ENCODE measurements at regions not wholly inside any gene's neighbourhood (a gene's known extent, or its start where the extent isn't known, plus 50 kb on each side); places are given as distances from the start of the nearest gene placed in this dataset.

DNA sequence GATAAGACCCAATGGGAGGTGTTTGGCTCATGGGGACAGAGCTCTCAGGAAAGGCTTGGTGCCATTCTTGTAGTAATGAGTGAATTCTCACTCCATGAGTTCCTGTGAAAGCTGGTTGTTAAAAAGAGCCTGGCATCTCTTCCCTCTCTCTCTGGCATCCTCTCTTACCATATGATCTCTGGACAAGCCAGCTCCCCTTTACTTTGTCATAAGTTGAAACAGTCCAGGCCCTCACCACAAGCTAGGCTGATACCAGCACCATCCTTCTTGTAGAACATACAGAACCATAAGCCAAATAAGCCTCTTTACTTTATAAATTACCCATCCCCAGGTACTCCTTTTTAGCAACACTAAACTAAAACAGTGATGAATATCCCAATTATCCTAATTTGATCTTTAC lies 166.9 kb upstream of the TMC3 start:
- DNase-seq (ENCODE audit: extremely low read depth, insufficient read length) = no peak
- Histone ChIP-seq H3K27me3 (replicated peaks; ENCODE audit: control insufficient read depth, insufficient read depth, low read length) (no peaks in the 10 kb centered on the region), H3K36me3 (ENCODE audit: control insufficient read depth, insufficient read depth, low read length) (no peaks in the 10 kb centered on the region), H3K4me3 (replicated peaks; ENCODE audit: low read depth, low read length) (no peak overlapping the region)
- TF ChIP-seq, protein P1, sequence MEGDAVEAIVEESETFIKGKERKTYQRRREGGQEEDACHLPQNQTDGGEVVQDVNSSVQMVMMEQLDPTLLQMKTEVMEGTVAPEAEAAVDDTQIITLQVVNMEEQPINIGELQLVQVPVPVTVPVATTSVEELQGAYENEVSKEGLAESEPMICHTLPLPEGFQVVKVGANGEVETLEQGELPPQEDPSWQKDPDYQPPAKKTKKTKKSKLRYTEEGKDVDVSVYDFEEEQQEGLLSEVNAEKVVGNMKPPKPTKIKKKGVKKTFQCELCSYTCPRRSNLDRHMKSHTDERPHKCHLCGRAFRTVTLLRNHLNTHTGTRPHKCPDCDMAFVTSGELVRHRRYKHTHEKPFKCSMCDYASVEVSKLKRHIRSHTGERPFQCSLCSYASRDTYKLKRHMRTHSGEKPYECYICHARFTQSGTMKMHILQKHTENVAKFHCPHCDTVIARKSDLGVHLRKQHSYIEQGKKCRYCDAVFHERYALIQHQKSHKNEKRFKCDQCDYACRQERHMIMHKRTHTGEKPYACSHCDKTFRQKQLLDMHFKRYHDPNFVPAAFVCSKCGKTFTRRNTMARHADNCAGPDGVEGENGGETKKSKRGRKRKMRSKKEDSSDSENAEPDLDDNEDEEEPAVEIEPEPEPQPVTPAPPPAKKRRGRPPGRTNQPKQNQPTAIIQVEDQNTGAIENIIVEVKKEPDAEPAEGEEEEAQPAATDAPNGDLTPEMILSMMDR (IDR thresholded peaks at IDR 0.05; ENCODE audit: insufficient read depth, low read length, poor library complexity, severe bottlenecking) = no peak

DNA sequence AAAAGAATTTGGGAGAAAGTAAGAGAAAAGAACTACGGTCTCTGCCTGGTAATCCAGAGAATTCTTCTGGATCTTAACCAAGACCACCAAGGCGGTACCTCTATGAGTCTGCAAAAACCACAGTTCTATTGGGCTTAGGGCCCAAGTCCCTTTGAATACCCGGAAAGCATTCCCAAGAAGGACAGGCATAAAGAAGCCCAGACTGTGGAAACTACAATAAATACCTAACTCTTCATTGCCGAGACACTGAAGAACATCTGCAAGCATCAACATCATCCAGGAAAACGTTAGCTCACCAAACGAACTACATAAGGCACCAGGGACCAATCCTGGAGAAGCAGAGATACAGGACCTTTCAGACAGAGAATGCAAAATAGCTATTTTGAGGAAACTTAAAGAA lies 162.3 kb upstream of the TMC3 start:
- no peaks in the 10 kb centered on the region for H3K27me3 ChIP-seq (replicated peaks; ENCODE audit: control insufficient read depth, insufficient read depth, low read length)
- TF ChIP-seq, protein P1 (IDR thresholded peaks at IDR 0.05; ENCODE audit: insufficient read depth, low read length, poor library complexity, severe bottlenecking) = no peak
- no peak overlapping the region for H3K4me3 ChIP-seq (replicated peaks; ENCODE audit: low read depth, low read length)
- no peak for DNase-seq (ENCODE audit: extremely low read depth, insufficient read length)
- no peaks in the 10 kb centered on the region for H3K36me3 ChIP-seq (ENCODE audit: control insufficient read depth, insufficient read depth, low read length)

DNA sequence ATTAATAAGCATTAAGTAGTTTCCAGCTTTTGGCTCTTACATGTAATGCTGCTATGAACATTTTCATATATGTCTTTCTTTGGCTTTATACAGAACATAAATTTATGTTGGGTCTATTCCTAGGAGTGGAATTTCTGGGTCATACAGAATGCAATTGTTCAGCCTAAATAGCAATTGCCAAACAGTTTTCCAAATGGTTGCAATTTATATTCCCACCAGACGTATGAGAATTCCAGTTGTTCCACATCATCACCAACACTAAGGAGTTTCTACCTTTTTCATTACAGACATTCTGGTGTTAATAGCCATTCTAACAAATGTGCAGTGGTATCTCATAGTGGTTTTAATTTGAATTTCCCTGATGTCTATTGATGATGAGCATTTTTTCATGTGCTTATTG lies 160.1 kb upstream of the TMC3 start:
- H3K4me3 ChIP-seq (replicated peaks; ENCODE audit: low read depth, low read length) = no peak overlapping the region
- TF ChIP-seq, protein P1 (IDR thresholded peaks at IDR 0.05; ENCODE audit: insufficient read depth, low read length, poor library complexity, severe bottlenecking) = no peak
- no peak for DNase-seq (ENCODE audit: extremely low read depth, insufficient read length)
- no peaks in the 10 kb centered on the region for H3K36me3 ChIP-seq (ENCODE audit: control insufficient read depth, insufficient read depth, low read length)
- H3K27me3 ChIP-seq (replicated peaks; ENCODE audit: control insufficient read depth, insufficient read depth, low read length) = no peaks in the 10 kb centered on the region; the same call in 1 of the 2 replicates

DNA sequence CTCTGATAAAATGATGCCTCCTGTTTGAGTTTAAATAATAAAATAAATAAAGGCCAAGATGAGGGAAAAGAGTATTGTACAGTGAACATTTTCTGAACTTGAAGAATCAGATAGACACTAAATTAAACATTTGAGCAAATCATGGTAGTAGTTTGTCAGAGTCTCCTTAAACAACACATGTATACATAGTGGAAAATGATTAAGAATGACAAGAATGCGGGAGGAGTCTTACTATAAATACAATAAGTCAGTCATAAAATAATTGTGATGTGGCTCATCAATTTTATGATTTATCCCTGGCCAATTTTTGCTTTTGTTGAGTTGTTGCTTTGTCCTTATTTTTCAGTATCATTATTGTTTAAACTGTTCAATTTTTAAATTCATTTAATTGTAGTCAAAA lies 158.0 kb upstream of the TMC3 start:
- no peak overlapping the region for H3K4me3 ChIP-seq (replicated peaks; ENCODE audit: low read depth, low read length)
- no peaks in the 10 kb centered on the region; the same call in 1 of the 2 replicates for H3K27me3 ChIP-seq (replicated peaks; ENCODE audit: control insufficient read depth, insufficient read depth, low read length)
- no peak for DNase-seq (ENCODE audit: extremely low read depth, insufficient read length)
- H3K36me3 ChIP-seq (ENCODE audit: control insufficient read depth, insufficient read depth, low read length) = no peaks in the 10 kb centered on the region
- TF ChIP-seq, protein P1 (IDR thresholded peaks at IDR 0.05; ENCODE audit: insufficient read depth, low read length, poor library complexity, severe bottlenecking) = no peak

DNA sequence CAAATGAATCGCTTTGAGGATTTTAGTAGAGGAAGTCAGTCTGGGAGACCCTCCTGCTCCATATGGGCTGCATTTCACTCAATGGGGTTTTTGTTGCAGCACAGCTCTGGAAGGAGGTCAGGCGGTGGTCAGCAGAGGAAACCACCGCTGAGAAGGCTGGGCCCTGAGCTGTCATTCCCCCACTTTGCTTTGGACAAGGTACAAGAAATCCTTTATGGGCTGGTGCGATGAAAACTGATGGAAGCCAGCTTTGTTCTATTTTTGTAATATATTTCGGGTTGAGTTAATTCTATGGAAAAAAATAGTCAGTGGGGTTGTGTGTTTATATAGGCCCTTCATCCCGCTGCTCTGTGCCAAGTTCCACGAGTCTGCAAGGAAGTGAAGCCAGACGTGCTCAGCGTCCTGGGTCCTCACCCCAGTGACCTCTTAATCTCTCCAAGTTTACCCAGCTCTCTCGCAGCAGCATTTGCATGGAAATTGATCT lies 157.1 kb upstream of the TMC3 start:
- H3K4me3 ChIP-seq (replicated peaks; ENCODE audit: low read depth, low read length) = no peak overlapping the region
- DNase-seq (ENCODE audit: extremely low read depth, insufficient read length) = no peak
- TF ChIP-seq, protein P1 (IDR thresholded peaks at IDR 0.05; ENCODE audit: insufficient read depth, low read length, poor library complexity, severe bottlenecking) = no peak

DNA sequence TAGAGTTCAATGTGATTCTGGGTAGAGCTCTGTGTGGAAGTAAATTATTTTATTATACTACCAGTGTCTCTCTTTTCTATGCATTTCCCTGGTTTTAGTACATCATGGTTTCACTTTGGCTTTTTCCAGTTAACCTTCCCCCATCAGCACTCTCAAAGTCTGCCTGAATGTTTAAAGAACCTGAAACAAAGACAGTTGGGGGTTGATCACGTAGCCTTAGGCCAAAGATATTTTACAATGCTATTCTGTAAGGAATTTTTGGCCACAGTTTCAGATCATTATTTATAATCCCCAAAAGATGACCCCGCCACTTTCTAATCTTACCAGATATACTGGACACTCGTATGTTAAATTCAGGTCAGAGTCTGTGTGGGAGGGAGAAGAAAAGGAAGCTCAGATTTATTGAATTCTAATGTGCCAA lies 156.3 kb upstream of the TMC3 start:
- no peak overlapping the region for H3K4me3 ChIP-seq (replicated peaks; ENCODE audit: low read depth, low read length)
- no peak for DNase-seq (ENCODE audit: extremely low read depth, insufficient read length)
- TF ChIP-seq, protein P1 (IDR thresholded peaks at IDR 0.05; ENCODE audit: insufficient read depth, low read length, poor library complexity, severe bottlenecking) = no peak
- H3K36me3 ChIP-seq (ENCODE audit: control insufficient read depth, insufficient read depth, low read length) = no peaks in the 10 kb centered on the region
- no peaks in the 10 kb centered on the region; the same call in 1 of the 2 replicates for H3K27me3 ChIP-seq (replicated peaks; ENCODE audit: control insufficient read depth, insufficient read depth, low read length)

More for the DNA sequence above, 157.1 kb upstream of the TMC3 start:
- no peaks in the 10 kb centered on the region for H3K36me3 ChIP-seq (ENCODE audit: control insufficient read depth, insufficient read depth, low read length)
- no peaks in the 10 kb centered on the region; the same call in 1 of the 2 replicates for H3K27me3 ChIP-seq (replicated peaks; ENCODE audit: control insufficient read depth, insufficient read depth, low read length)

Data from GM06990 (cell line).